ENCODE measurements at regions not wholly inside any gene's neighbourhood (a gene's known extent, or its start where the extent isn't known, plus 50 kb on each side); places are given as distances from the start of the nearest gene placed in this dataset.

DNA sequence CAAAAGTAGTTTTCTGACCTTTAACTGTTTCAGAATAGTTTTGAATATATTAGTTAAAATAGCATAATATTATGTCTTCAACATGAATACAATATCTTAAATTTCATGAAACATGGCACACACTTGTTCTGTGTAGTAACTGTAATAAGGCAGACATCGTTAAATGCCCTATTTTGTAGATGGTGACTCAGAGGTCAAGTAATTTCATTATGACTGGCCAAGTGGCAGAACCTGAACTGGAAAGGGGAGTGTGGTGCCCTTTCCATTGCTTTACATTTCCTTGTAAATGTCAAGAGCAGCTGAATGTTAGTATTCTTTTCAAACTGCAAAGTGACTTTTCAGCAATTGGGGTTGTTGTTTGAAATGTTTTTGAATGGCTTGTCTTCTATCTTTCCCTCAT lies 201.2 kb upstream of the CDKN2B start:
- H3K27ac ChIP-seq: no peak overlapping the region
- CTCF ChIA-PET: no interaction called here
- TF ChIP-seq, protein P1, sequence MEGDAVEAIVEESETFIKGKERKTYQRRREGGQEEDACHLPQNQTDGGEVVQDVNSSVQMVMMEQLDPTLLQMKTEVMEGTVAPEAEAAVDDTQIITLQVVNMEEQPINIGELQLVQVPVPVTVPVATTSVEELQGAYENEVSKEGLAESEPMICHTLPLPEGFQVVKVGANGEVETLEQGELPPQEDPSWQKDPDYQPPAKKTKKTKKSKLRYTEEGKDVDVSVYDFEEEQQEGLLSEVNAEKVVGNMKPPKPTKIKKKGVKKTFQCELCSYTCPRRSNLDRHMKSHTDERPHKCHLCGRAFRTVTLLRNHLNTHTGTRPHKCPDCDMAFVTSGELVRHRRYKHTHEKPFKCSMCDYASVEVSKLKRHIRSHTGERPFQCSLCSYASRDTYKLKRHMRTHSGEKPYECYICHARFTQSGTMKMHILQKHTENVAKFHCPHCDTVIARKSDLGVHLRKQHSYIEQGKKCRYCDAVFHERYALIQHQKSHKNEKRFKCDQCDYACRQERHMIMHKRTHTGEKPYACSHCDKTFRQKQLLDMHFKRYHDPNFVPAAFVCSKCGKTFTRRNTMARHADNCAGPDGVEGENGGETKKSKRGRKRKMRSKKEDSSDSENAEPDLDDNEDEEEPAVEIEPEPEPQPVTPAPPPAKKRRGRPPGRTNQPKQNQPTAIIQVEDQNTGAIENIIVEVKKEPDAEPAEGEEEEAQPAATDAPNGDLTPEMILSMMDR (conservative IDR thresholded peaks at IDR 0.05; ENCODE audit: low read depth): no peak
- peak; percentile 60 for DNase-seq (ENCODE audit: low spot score)
- POLR2A ChIA-PET (ENCODE audit: low non-redundant PET): no interaction called here

DNA sequence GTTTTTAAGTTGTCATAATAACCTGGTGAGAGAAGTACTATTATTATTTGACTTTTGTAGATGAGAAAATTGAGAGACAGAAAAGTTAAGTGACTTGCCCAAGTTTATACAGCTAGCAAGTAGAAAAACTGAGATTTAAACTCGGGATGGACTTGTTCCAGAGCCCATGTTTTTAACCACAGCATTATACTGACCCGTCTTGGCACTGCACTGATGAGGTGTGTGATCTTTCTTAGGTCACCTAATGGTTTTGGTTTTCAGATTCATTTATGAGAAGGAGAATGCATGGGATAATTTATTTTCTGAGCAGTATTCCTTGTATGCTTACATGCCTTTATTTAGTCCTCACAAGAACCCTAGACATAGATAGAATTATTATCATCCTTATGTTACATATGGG lies 201.8 kb upstream of the CDKN2B start:
- POLR2A ChIA-PET (ENCODE audit: low non-redundant PET): no interaction called here
- no peak overlapping the region for H3K27ac ChIP-seq
- TF ChIP-seq, protein P1 (conservative IDR thresholded peaks at IDR 0.05; ENCODE audit: low read depth): no peak
- no peak for DNase-seq (ENCODE audit: low spot score)
- CTCF ChIA-PET: no interaction called here

DNA sequence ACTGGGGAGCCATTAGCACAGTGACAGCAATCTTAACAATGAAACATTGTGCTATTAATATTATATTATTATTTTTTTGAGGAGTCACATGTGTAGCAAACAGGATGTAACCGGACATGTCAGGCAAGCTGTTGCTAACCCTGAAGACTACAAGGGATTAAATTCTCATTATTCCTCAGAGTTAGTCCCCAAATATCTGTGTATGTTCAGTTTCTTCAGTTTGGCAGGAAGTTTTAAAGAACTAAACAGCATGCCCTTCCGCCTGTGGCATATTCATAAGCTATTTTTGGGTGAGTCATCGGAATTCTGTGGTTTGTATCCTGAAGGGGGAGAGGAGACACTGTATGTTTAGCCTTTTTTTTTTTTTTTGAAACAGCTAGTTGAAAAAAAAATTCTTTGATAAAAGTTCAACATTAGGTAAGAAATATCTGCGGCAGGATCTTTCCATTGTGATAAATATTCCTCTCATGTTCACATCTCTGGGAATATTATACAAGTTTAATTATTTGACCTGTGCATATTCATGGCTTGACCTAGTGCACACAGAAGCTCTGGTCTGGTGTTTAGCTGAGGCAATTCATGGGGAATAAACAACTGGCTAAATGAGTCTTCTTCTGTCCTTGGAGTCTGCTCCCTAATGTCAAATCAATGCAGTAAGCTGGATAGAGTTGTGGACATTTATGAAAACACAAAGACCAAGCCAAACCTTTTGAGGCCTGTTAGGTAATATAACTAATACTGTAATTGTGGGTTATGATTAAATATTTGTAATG lies 202.7 kb upstream of the CDKN2B start:
- POLR2A ChIA-PET (ENCODE audit: low non-redundant PET): interaction anchor here (0.9 kb wide), 1 partner anchor 27 kb away, joined by 3 read pairs; no protein-coding TSS in a partner anchor
- peak; percentile 86 for DNase-seq (ENCODE audit: low spot score)

DNA sequence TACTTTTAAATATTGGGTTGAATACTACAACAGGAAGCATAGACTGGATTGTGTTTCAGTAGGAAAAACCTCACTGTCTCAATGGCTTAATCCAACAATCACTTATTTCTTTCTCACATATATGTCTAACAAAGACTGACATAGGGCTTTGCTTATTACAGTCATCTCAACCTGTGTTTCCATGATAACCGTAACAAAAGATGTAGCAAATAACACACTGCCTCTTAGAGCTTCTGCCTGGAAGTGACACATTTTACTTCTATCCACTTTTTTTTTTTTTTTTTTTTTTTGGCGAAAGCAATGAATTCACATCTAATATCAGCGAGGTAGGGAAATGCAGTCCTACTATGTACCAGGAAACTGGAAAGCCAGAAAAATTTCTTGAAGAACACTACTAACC lies 204.9 kb upstream of the CDKN2B start:
- ChIA-PET POLR2A (ENCODE audit: low non-redundant PET) (interaction anchor here (0.6 kb wide), 1 partner anchor 71 kb away, joined by 8 read pairs; no protein-coding TSS in a partner anchor), CTCF (interaction anchor here (0.5 to 0.7 kb wide), 5 partner anchors 15 to 502 kb away, joined by 3 to 8 read pairs (median 3); no protein-coding TSS in a partner anchor)
- H3K27ac ChIP-seq: no peak overlapping the region
- TF ChIP-seq, protein P1 (conservative IDR thresholded peaks at IDR 0.05; ENCODE audit: low read depth): no peak
- DNase-seq (ENCODE audit: low spot score): no peak

More for the DNA sequence above, 202.7 kb upstream of the CDKN2B start:
- CTCF ChIA-PET: interaction anchor here (0.6 kb wide), 1 partner anchor 16 kb away, joined by 4 read pairs; no protein-coding TSS in a partner anchor
- H3K27ac ChIP-seq: no peak overlapping the region
- TF ChIP-seq, protein P1 (conservative IDR thresholded peaks at IDR 0.05; ENCODE audit: low read depth): no peak

DNA sequence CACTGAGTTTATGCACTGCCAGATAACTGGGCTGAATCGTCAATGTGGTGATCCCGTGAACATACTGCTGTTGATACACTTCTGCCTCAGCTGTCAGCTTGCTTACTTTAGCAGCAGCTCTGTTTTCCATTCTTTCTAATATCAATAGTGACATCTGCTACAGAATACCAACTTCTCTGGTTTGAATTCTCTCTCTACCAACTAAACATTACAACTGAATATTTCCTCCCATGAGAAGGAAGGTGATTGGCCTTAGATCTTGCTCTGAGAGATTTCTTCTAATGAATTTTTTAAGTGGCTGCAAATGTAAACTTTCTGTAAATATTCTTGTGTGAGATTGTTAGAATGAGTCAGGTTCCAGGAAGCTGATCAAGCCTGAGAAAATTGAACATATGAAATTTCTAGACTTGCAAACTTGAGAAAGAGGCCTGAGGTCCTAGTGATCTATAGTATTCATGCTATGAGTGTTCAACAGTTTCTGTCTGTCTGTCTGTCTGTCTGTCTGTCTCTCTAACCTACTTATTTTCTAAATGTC lies 205.5 kb upstream of the CDKN2B start:
- no peak for DNase-seq (ENCODE audit: low spot score)
- H3K27ac ChIP-seq: no peak overlapping the region
- CTCF ChIA-PET: interaction anchor here (0.5 to 0.7 kb wide), 3 partner anchors 53 to 503 kb away, joined by 3 to 8 read pairs (median 3); no protein-coding TSS in a partner anchor
- TF ChIP-seq, protein P1 (conservative IDR thresholded peaks at IDR 0.05; ENCODE audit: low read depth): no peak
- POLR2A ChIA-PET (ENCODE audit: low non-redundant PET): no interaction called here

DNA sequence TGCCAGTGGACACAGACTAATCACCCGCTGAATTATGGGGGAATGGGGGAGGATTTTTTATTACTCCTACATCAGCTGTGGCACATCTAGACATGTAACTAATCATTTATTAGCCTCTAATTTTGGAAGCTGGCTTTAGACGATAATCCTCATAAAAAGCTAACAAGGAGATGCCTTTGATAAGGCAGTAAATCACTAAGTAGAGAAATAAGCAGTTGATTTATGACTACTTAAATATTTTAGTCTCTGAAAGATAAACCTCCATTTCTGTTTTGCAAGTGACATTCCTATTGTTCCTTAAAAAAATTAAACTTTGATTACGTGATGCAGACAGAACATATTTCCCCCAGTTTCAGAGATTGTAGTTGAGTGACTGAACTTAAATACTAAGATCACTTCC lies 206.4 kb upstream of the CDKN2B start:
- H3K27ac ChIP-seq: no peak overlapping the region
- TF ChIP-seq, protein P1 (conservative IDR thresholded peaks at IDR 0.05; ENCODE audit: low read depth): no peak
- DNase-seq (ENCODE audit: low spot score): no peak
- POLR2A ChIA-PET (ENCODE audit: low non-redundant PET): no interaction called here
- CTCF ChIA-PET: no interaction called here
